GM21619 (cell line): ENCODE measurements at regions not wholly inside any gene's neighbourhood (a gene's known extent, or its start where the extent isn't known, plus 50 kb on each side); places are given as distances from the start of the nearest gene placed in this dataset.
"Not testable (repeated sequence)": the region's sequence is repeated elsewhere in the genome, so short reads cannot be mapped to it uniquely, and the experiment has no call there.

ENCODE experiments used
- ATAC-seq: cut with Tn5 transposase; IDR thresholded peaks from one replicate; pipeline ENCODE4 v1.9.1; 2021; ENCODE audit not compliant: unreplicated experiment

DNA sequence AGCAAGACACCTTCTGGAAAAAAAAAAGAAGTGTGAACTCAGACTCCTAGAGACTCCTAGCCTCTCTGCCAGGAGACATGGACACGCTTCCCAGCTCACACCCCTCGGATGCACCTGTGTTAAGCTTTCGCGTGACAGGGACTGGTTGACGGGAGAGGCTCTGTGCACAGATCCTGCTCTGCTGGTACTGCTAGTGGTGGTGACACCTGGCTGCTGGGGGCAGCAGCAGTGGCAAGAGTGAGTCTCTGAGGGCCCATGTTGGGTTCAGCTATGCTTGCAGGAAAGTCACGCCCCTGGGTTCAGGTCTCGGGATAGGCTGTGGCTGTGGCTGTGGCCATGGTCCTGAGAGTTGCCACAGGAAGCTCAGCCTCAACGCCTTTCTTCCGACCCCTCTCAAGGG, 81.1 kb downstream of the XRCC2 start:
- ATAC-seq: no peak

DNA sequence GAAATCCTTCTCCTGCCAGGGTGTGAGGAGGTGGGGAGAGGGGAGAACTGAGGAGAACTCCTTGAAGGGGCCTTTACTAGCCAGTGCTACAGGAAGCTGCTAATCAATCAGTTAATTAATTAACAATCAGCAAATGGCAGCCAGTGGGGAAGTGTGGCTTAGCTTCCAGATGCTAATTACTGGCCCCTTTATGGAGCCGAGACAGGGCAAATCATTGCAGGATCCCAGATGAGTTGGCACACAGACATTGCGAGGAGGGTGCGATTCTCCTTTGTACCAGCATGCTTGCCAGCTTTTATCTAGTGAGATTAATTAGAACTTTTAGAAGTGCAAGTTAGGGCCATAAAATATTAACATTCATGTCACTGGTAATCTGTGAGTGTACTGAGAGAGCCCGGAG, 84.0 kb downstream of the XRCC2 start:
- no peak for ATAC-seq

DNA sequence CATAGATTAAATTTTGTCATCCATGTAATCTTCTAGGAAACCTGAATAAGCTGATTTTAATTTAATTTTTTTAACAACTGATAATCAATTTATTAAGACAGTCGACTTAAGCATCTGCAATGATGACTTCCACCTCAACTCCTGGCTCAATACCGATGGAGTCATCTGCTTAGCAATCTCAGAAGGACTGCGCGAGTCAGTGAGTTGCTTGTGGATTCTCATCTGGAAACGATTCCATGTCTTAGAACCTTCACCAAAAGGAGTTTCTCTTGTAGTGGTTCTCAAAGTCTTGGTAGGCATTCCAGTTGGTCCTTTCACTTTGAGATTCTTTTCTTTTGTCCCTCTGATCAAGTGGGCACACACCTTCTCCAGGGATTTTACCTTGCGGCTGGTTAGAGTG, 85.5 kb downstream of the XRCC2 start:
- no peak for ATAC-seq

DNA sequence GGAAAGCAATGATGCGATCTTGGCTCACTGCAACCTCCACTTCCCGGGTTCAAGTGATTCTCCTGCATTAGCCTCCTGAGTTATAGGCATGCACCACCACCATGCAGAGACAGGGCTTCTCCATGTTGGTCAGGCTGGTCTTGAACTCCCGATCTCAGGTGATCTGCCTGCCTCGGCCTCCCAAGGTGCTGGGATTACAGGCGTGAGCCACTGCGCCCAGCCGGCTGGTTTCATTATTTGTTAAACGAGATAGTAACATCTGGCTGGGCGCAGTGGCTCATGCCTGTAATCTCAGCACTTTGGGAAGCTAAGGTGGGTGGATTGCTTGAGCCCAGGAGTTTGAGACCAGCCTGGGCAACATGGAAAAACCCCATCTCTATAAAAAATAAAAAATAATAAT, 86.1 kb downstream of the XRCC2 start:
- ATAC-seq: not testable (repeated sequence)

DNA sequence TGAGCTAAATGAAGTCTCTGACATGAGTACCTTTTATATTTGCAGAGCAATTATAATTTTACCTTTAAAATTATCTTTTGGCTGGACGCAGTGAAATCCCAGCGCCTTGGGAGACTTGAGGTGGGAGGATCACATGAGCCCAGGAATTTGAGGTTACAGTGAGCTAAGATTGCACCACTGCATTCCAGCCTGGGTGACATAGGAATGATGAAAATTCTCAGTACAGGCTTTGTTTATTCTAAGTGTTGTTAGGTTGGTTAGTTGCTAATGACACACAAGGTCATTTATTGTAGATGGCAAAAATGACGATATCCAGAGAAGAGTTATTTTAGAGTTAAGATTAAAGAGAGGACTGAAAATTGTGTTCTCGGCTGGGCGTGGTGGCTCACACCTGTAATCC, 87.6 kb downstream of the XRCC2 start:
- ATAC-seq: no peak

DNA sequence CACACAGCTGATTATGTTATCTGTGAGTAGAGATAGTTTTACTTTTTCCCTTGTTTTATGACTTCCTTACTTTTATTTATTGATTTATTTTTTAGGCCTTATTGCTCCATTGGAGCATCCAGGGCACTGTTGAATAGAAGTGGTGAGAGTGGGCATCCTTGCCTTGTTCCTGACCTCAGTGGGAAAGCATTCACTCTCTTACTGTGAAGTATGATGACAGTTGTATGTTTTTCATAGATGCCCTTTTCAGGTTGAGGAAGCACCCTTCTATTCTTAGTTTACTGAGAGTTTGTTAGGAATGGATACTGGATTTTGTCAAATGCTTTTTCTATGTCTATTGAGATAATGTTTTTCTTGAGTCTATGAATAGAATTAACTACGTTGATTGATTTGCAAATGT, 88.6 kb downstream of the XRCC2 start:
- ATAC-seq: no peak

DNA sequence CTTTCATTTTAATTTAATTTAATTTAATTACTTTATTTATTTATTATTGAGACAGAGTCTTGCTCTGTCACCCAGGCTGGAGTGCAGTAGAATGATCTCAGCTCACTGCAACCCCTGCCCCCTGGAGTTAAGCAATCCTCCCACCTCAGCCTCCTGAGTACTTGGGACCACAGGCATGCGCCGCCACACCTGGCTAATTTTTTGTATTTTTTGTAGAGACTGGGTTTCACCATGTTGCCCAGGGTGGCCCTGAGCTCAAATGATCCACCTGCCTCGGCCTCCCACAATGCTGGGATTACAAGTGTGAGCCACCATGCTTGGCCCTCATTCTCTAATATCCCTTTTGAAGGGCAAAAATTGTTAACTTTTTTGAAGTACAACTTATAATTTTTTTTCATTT, 92.9 kb downstream of the XRCC2 start:
- ATAC-seq: no peak

DNA sequence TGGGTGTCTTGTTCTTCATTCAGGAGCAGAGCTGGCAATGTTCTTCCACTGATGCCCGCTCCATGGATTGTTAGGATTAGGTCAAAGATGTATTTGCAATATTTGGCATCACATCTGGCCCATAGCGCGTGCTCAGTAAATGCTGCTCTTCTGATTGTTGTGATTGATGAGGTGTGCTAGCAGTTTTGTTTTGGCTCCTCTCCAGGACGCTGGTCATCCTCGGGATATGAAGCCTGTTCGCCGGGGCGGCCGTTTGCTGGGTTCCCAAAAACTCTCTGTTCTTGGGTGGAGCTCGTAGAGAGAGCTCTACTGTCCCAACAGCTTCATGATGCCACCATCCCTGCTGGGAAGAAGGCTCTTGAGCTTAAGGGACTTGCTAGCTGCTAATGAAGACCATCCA, 96.9 kb downstream of the XRCC2 start:
- ATAC-seq: no peak

DNA sequence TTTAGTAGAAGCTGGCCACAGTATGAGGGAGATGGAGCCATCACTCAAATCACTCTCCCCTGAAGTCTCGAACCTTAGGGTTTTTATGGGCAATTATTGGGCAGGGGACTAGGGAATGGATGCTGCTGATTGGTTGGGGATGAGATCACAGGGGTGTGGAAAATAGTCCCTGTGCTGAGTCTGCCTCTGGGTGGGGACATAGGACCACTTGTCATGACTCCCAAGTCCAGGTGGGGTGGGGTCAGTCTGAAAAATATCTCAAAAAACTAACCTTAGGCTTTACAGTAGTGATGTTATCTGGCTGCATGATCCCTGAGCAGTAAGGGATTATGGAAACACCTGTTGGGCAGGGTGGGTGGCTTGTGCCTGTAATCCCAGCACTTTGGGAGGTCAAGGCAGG, 98.6 kb downstream of the XRCC2 start:
- no peak for ATAC-seq

DNA sequence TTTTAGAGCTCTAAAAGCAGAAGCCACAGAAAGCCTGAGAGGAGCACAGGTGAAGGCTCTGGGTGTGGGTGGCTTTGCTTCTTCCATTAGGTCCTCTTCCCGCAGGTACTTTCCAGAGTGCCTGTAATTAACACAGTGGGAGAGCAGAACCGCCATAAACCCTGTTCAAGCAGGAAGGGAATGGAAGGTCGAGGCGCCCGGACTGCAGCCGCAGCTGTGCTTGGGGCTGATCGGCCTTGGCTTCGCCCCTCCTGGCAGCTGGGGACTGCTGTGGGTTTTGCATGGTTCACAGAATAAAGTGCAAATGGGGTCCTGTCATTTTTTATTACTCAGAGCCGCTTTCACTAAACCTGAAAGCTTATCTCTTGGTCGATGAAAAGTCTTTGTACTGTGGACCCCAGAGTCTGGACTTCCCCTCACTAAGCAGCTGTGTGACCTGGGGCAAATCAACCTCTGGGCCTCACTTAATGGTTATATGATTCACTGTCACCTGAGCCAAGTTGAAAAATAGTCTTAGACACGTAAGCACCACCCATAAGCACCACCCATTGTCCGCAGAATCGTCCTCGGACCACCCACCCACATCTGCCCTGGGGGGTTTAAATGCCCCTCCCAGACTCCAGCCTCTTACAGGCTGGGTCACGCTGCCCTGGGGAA, 100.9 kb downstream of the XRCC2 start:
- ATAC-seq: peak; percentile 77

DNA sequence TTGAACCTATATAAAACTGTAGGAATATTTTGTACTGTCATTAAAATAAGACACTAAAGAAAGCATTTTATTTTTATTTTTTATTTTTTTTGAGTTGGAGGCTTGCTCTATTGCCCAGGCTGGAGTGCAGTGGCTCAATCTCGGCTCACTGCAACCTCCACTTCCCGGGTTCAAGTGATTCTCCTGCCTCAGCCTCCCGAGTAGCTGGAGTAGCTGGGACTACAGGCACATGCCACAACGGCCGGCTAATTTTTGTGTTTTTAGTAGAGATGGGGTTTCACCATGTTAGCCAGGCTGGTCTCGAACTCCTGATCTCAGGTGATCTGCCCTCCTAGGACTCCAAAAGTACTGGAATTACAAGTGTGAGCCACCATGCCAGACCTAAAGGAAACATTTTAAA, 102.8 kb downstream of the XRCC2 start:
- not testable (repeated sequence) for ATAC-seq

DNA sequence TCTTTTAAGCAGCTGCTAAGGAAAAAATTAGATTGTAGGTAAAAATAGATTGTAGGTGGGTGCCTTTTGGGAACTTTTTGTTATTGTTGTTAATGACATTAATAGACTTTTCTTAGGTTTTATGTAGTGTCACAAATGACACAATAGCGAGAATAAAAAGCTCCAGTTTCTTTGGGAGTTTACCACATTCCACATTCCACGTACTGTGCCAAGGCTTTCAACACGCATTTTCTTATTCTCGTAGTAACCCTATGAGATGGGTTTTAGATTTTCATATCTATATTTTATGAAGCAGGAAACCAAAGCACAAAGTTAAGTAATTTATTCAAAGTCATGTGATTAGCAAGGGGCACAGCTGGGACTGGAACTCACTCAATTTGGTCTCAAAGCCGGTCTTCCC, 103.8 kb downstream of the XRCC2 start:
- ATAC-seq: no peak

DNA sequence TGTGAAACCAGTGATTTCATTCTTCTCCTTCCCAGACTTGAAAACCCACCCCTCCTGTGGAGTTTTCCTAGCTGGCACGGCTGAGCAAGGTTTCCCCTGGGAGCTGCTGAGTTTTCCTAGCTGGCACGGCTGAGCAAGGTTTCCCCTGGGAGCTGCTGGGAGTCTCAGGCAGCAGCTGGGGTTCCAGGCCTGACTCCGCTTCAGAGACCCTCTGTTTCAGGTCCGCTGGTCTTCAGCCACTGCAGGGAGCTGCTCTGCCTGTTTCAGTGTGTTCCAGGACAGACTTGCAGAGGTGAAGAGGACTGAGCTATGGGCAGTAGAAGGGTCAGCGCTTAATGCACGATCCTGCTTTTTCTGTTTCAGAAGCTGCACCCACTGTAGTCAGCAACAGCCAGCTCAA, 104.9 kb downstream of the XRCC2 start:
- ATAC-seq: no peak

DNA sequence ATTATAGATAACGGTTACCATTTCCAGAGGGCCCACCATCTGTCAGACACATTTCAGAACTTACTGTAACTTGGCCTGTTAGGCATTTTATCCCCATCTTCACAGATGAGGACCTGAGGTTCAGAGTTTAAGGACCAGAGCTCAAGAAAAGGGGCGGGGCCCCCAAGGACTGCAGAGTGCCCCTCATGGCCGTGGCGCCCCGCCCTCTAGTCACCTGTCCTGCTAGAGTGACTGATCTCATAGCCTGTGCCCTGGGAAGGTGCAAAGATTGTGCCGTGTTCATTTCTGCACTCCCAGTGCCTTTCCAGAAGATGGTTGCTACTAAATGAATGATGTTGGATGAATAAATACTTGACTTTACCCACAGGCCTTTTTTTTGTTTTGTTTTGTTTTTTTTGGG, 107.0 kb downstream of the XRCC2 start:
- ATAC-seq: no peak

DNA sequence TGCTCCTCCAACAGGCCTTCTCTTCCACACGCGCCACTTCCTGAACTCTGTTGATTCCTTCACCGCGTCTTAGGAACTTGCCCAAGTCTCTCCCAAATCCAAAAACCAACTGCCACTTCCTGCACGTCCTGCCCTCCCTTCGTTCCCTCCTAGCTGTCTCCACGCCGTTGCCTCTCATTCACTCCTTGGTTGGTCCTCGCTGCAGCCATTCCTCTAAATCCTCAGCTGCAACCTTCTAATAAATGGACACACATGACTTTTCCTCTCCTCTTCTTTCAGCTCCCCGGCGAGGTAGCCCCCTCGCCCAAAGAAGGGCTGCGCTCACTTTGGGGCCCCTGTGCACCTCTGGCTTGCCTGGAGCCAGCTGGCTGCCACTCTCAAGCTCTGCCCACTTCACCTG, 110.2 kb downstream of the XRCC2 start:
- no peak for ATAC-seq

DNA sequence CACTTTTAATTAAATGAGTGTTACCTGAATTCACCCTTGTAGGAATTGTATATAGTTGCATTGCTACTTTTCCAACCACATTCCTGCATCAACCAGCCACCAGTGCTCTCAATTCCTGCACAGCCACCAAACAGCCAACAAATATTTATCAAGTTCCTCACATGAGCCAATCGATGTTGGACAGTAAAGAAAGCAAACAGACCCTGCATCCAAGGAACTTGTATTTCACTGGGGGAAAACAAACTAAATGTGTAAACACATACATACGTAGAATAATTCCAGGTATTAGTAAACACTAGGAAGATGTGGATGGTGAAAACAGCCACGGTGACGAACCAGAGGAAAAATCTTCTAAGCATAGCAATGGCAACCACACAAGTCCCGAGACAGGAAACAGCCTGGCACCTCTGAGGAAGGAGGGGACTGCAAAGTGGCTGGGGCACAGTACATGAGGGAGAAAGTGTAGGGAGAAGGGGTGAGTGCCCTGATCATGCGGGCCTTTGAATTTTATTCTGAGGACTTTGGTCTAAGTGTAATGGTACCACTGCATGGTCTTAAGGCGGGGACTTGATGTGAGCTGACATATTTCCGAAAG, 111.2 kb downstream of the XRCC2 start:
- ATAC-seq: no peak

DNA sequence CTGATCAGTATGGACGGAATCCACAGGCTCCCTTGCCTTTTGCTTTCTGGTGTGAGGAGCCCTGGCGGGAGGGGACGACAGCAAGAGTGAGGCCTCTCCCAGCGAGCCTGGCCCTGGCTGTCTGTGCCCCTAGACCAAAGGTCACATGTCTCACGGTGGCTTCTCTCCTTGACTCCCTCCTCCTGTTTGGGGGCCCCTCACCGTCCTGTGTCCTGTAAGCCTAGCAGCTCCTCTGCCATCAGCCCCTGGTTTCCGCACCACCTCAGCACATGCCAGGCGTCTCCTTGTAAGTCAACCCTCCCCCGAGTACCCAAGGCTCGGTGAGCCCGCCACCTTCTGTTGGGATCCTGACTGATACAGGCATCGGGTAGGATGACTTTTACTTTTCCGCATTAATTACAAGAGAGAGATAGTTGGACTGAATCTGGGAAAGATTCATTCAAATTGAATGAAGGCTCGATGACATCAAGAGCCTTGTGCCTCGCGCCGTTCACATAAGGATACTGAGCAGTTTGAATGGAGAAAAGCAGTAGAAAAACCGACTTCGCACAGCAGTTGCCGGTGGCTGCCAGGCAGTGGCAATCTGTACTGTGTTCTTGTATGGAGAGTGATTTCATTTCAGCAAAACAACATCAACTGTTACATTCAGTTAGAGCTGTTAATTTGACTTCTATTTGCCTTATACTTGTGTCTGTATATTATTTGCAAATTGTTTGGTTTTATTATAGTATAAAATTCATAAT, 119.8 kb downstream of the XRCC2 start:
- no peak for ATAC-seq

DNA sequence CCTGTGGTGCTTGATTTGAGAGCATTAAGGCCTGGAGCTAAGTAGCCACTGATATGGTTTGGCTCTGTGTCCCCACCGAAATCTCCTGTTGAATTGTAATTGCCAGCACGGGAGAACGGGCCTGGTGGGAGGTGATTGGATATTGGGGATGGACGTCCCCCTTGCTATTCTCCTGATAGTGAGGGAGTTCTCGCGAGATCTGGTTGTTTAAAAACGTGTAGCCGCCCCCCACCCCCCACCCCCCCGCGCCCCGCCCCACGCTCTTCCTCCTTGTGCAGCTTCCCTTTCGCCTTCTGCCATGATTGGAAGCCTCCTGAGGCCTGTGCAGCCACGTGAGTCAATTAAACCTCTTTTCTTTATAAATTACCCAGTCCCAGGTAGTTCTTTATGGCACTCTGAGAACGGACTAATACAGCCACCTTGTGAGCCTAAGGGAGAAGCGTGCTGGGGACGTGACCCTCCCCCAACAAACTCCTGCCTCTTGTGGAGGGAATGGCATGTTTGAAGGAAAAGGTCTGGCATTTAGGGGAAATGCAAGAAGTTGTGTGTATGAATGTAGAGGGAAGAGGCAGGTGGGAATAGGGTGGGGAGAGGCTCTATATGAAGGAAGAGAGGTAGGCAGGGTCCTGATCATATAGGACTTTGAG, 118.0 kb upstream of the KMT2C start:
- ATAC-seq: no peak

DNA sequence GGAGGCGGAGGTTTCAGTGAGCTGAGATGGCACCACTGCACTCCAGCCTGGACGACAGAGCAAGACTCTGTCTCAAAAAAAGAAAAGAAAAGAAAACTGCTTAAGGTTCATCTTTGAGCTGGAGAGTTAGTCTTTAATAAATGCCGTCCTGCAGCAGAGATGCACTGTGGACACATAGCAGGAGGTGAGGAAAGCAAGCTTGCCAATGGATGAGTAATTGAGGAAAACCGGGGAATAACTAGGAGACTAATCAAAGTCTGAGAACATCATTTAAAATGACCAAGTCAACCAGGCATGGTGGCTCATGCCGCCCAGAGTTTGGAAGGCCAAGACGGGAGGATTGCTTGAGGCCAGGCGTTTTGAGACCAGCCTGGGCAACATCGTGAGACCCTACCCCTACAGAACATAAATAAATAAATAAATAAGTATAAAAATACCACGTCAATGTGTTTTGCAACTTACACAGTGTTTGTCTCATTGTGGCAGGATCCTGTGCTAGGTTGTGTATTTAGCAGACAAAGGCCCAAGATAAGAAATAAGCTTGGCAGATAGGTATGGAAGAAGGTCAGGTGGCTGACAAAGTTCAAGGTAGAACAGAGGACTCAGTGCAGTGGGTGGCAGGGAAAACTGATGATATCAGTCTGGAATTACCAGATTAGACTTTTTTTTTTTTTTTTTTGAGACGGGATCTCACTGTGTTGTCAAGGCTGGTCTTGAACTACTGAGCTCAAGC, 115.7 kb upstream of the KMT2C start:
- ATAC-seq: no peak

DNA sequence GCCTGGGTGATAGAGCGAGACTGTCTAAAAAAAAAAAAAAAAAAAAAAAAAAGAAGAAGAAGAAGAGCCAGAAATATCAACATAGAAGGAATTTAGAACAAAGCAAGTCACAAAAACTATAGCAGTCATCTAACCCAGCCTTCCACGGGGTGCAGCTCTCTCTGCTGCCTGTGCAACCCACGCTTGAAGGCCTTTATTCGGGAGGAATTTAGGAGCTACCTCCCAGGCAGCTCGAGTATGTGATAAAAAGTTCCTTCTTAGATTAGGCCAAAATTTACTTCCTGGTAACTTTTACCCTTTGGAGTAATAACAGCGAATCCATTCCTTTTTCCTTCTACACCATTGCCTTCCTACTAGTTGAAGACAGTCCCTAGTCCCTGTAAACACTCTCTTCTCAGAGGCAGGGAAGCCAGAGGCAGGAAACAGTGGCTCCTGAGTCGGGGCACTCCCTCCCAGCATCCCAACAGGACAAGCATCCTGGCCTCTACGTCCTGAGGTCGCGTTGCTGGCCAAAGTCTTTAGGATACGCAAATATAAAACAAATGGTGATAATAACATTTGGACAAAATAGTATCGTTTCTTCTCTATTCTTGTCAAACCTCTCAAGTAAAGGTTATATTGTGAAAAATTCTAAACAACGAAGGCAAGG, 109.3 kb upstream of the KMT2C start:
- no peak for ATAC-seq

DNA sequence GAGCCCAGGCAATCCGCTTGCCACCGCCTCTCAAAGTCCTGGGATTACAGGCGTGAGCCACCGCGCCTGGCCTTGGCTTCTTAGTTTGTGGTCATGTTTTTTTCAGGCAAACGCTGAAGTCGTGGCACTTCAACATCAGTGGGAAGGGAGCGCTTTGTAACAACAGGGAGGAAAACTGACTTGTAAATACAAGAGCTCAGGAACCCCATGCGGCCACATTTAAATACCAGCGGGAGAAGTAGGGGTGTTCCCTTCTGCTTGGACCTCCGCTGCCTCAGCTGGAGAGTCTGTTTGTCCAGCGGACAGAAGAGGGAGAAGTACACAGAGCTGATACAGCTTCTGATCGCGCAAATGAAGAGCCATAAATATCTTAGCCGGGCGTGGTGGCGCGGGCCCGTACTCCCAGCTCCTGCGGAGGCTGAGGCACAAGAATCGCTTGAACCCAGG, 108.7 kb upstream of the KMT2C start:
- ATAC-seq: no peak
